Glutamatergic neuron (in vitro differentiated cells): ENCODE measurements at regions not wholly inside any gene's neighbourhood (a gene's known extent, or its start where the extent isn't known, plus 50 kb on each side); places are given as distances from the start of the nearest gene placed in this dataset.

Experiments
- DNase-seq: peaks from one replicate; pipeline ENCODE4 v3.0.0; 2022
- H3K27ac Mint-ChIP-seq: one replicate; pipeline ENCODE4 v1.8.0; 2020; ENCODE audit warnings: mild to moderate bottlenecking, mixed read lengths, inconsistent platforms; ENCODE audit not compliant: unreplicated experiment
- H3K27me3 Mint-ChIP-seq: one replicate; pipeline ENCODE4 v1.8.0; 2020; ENCODE audit warnings: mild to moderate bottlenecking, moderate library complexity, mixed read lengths, inconsistent platforms; ENCODE audit not compliant: unreplicated experiment
- H3K36me3 Mint-ChIP-seq: one replicate; pipeline ENCODE4 v1.8.0; 2020; ENCODE audit warnings: mild to moderate bottlenecking, mixed read lengths, inconsistent platforms; ENCODE audit not compliant: unreplicated experiment
- H3K4me1 Mint-ChIP-seq: one replicate; pipeline ENCODE4 v1.8.0; 2020; ENCODE audit warnings: mild to moderate bottlenecking, low read depth, mixed read lengths, inconsistent platforms; ENCODE audit not compliant: unreplicated experiment
- H3K4me3 Mint-ChIP-seq: one replicate; pipeline ENCODE4 v1.8.0; 2020; ENCODE audit warnings: mild to moderate bottlenecking, mixed read lengths, inconsistent platforms; ENCODE audit not compliant: unreplicated experiment
- H3K9me3 Mint-ChIP-seq: one replicate; pipeline ENCODE4 v1.8.0; 2020; ENCODE audit warnings: mild to moderate bottlenecking, moderate library complexity, mixed read lengths, inconsistent platforms; ENCODE audit not compliant: unreplicated experiment
- CTCF ChIP-seq: fragments of 200-600 bp; sonication (generic); IDR thresholded peaks from one replicate; pipeline ENCODE4 v1.5.0; 2021; ENCODE audit not compliant: partially characterized antibody, unreplicated experiment

DNA sequence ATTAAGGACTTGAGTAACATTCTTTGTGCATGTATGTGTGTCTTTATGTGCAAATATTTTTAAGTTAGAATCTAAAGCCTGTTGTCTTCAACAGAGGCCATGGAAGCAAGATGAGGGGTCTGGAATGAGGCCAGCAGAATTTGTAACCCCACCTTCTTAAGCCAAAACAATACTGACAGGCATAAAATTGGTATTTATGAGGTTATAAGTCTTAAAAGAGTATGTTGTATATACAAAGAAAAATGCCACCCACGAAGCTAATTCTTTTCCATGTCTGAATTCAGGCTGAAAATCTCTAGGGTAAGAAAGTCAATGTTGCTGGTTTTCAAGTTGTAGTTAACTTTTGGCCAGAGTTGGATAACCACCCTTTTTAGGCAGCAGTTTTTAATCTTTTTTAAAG lies 86.2 kb upstream of the TMTC1 start:
- Mint-ChIP-seq H3K9me3 (no peaks in the 10 kb centered on the region), H3K4me3 (no peak overlapping the region), H3K27me3 (no peaks in the 10 kb centered on the region), H3K27ac (no peak overlapping the region), H3K4me1 (no peaks in the 10 kb centered on the region), H3K36me3 (no peaks in the 10 kb centered on the region)
- TF ChIP-seq CTCF: no peak
- no peak for DNase-seq

GRCh38 chr12:29867823-29868222 lies 84.1 kb upstream of the TMTC1 start:
- H3K36me3 Mint-ChIP-seq: no peaks in the 10 kb centered on the region
- H3K4me1 Mint-ChIP-seq: no peaks in the 10 kb centered on the region
- no peak overlapping the region for H3K27ac Mint-ChIP-seq
- H3K4me3 Mint-ChIP-seq: no peak overlapping the region
- TF ChIP-seq CTCF: no peak
- H3K27me3 Mint-ChIP-seq: no peaks in the 10 kb centered on the region
- H3K9me3 Mint-ChIP-seq: no peaks in the 10 kb centered on the region
- DNase-seq: no peak

GRCh38 chr12:29863665-29864064 lies 79.9 kb upstream of the TMTC1 start:
- no peak for DNase-seq
- H3K36me3 Mint-ChIP-seq: no peaks in the 10 kb centered on the region
- H3K27ac Mint-ChIP-seq: no peak overlapping the region
- no peaks in the 10 kb centered on the region for H3K9me3 Mint-ChIP-seq
- H3K4me1 Mint-ChIP-seq: no peaks in the 10 kb centered on the region
- no peak overlapping the region for H3K4me3 Mint-ChIP-seq
- TF ChIP-seq CTCF: no peak
- H3K27me3 Mint-ChIP-seq: no peaks in the 10 kb centered on the region

DNA sequence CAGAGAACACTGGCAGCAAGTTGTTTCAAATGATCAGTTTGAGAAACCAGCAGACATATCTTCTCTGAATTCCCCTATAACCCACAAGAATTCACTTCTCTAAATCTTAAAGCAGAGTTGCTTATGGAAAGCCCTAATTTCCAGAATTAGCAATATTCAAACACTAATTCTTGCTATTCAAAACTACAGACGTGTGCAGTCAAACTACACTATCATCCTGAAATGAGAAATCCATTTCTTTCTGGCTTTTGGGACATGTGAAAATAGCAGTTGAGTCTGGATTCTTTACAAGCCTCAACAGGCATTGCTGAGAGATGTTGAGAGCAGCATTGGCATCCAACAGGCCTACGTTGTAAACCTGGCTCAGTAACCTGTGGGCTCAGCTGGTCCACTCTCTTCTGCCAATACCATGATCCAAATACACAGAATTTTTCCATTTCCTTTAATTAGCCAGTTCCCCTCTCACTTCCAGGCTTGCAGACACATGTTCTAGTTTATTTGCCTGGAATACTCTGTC lies 74.6 kb upstream of the TMTC1 start:
- no peaks in the 10 kb centered on the region for H3K4me1 Mint-ChIP-seq
- TF ChIP-seq CTCF: no peak
- no peaks in the 10 kb centered on the region for H3K9me3 Mint-ChIP-seq
- no peaks in the 10 kb centered on the region for H3K27me3 Mint-ChIP-seq
- no peak overlapping the region for H3K4me3 Mint-ChIP-seq
- no peaks in the 10 kb centered on the region for H3K36me3 Mint-ChIP-seq
- no peak for DNase-seq
- H3K27ac Mint-ChIP-seq: no peak overlapping the region

DNA sequence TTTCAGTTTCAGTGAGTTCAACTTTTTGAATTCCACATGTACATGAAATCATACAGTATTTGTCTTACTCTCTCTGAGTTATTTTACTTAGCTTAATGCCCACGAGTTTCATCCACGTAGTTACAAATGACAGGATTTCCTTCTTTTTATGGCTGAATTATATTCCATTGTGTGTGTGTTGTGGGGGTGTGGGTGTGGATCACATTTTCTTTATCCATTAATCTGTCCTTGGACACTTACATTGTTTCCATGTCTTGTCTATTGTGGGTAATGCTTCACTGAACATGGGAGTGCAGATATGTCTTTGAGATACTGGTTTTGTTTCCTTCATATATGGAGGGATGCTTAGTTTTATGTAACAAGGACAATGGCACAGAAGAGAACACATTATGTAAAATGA lies 63.5 kb upstream of the TMTC1 start:
- H3K4me3 Mint-ChIP-seq: no peak overlapping the region
- no peaks in the 10 kb centered on the region for H3K9me3 Mint-ChIP-seq
- H3K27me3 Mint-ChIP-seq: no peaks in the 10 kb centered on the region
- no peak for TF ChIP-seq CTCF
- H3K27ac Mint-ChIP-seq: no peak overlapping the region
- no peaks in the 10 kb centered on the region for H3K36me3 Mint-ChIP-seq
- H3K4me1 Mint-ChIP-seq: no peaks in the 10 kb centered on the region
- no peak for DNase-seq
